ENCODE measurements at regions not wholly inside any gene's neighbourhood (a gene's known extent, or its start where the extent isn't known, plus 50 kb on each side); places are given as distances from the start of the nearest gene placed in this dataset.
"Not testable (repeated sequence)": the region's sequence is repeated elsewhere in the genome, so short reads cannot be mapped to it uniquely, and the experiment has no call there.

- no peak for DNase-seq
- ATAC-seq: no peak
Observed at GRCh38 chr7:36037121-36037662, 115.9 kb upstream of the EEPD1 start.

DNA sequence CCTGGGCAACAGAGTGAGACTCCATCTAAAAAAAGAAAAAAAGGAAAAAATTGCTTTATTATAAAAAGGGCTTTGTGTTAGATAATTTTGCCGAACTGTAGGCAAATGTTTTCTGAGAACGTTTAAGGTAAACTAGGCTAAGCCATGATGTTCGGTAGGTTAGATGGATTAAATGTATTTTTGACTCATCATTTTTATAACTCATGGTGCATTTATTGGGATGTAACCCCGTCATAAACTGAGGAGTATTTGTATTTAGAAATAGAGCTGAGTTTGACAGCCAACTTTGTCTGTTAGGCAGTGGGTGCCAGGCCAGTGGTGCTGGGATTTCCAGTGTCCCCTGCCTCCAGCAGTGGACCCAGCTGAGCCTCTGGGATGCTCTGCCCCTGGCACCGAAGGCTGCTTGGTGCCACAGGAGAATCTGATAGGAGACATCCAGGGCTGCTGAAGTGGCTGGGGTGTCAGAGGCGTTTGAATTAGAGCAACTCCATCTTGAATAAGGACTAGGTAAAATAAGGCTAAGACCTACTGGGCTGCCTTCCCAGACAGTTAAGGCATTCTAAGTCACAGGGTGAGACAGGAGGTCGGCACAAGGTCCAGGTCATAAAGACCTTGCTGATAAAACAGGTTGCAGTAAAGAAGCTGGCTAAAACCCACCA, 114.9 kb upstream of the EEPD1 start:
- ATAC-seq (no peak), DNase-seq (no peak)

GRCh38 chr7:36039243-36039642, 113.8 kb upstream of the EEPD1 start:
- no peak for DNase-seq
- no peak for ATAC-seq

DNA sequence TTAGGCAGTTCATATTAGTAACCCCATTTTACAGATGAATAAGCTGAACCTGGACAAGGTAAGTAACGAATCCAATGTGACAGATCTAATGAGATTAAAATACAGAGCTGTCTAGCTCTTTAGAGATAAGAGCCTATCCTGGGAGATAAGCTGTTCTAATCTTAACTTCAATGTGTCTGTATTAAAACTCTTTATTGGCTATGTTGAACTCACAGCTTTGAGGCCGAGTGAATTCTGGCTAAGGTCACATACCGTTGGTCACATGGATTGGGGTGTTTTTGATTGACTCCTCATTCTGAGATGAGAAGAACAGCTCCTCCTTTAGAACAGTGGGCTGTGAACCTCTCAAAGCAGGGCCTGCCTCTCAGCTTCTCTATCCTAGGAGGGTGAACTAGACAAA, 113.4 kb upstream of the EEPD1 start:
- ATAC-seq: no peak
- DNase-seq: no peak

DNA sequence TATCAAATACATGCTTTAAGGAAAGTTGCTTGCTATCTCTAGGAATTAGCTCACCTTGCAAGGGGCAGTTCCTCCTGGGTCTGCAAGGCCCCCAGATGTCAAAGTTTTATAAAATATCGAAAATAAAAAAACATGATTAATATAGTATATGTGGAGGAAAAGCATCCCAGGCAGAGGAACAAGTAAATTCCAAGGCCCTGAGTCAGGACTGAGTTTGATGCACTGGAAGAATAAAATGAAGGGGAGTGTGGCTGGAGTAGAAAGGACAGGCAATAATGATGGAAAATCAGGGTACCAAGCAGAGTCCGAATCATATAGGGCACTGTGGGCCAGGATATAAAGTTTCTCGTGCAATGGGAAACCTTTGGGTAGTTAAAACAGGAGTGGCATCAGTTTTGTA, 112.4 kb upstream of the EEPD1 start:
- ATAC-seq (no peak), DNase-seq (no peak)

GRCh38 chr7:36044101-36044892, 108.8 kb upstream of the EEPD1 start:
- ATAC-seq (no peak), DNase-seq (no peak)

- DNase-seq (no peak), ATAC-seq (no peak)
Observed at GRCh38 chr7:36045326-36045725, 107.7 kb upstream of the EEPD1 start.

GRCh38 chr7:36045830-36046341, 107.2 kb upstream of the EEPD1 start:
- no peak for ATAC-seq

GRCh38 chr7:36047091-36047658, 105.9 kb upstream of the EEPD1 start:
- ATAC-seq (no peak), DNase-seq (no peak)

More at GRCh38 chr7:36045830-36046341, 107.2 kb upstream of the EEPD1 start:
- DNase-seq: no peak

GRCh38 chr7:36048141-36048901, 104.7 kb upstream of the EEPD1 start:
- no peak for DNase-seq
- no peak for ATAC-seq

GRCh38 chr7:36048902-36049240, 104.2 kb upstream of the EEPD1 start:
- ATAC-seq (no peak), DNase-seq (no peak)

DNA sequence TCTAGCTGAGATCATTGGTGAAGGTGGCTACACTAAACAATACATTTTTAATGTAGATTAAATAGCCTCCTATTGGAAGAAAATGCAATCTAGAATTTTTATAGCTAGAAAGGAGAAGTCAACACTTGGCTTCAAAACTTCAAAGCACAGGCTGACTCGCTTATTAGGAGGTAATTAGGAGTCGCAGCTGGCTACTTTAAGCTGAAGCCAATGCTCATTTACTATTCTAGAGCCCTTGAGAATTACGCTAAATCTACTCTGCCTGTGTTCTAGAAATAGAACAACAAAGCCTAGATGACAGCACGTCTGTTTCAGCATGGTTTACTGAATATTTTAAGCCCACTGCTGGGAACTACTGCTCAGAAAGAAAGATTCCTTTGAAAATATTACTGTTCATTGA, 101.6 kb upstream of the EEPD1 start:
- ATAC-seq (no peak), DNase-seq (no peak)

- DNase-seq: no peak
- no peak for ATAC-seq
Observed at GRCh38 chr7:36053589-36053988, 99.5 kb upstream of the EEPD1 start.

DNA sequence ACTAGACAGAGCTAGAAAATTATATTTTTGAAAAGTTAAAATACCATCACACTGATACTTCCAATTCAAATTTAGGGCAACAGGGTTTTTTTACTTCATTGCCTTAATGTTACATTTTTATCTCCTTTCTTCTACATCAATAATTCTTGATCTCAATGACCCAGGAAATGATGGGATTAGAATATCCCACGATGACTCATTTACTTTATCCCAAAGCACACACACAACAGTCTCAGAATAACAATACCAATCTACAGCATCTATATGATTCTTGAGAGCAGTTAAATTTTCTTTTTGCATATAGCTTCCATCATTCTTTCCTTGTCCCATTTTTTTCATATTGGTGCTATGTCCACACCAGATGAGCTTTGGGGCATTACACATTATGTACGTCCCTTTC, 98.4 kb upstream of the EEPD1 start:
- ATAC-seq: no peak
- no peak for DNase-seq

DNA sequence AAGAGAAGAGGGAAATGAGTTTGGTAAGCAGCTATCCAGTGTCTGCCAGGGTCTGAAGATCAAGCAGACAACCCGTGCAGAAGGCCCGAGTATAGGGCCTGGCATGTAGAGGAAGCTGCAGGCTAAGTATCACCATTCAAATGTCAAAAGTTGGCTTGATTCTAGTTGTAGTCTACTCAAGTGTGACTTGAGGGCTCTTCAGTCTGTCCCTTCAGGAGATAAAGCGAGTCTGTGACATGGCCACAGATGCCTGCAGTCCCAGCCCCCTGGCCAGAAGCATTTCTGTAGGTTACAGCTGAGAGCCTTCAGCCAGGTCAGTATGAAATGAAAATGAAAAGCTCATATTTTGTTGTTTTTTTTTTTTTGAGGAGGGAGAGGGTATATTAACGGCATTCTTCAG, 97.8 kb upstream of the EEPD1 start:
- no peak for ATAC-seq
- no peak for DNase-seq

DNA sequence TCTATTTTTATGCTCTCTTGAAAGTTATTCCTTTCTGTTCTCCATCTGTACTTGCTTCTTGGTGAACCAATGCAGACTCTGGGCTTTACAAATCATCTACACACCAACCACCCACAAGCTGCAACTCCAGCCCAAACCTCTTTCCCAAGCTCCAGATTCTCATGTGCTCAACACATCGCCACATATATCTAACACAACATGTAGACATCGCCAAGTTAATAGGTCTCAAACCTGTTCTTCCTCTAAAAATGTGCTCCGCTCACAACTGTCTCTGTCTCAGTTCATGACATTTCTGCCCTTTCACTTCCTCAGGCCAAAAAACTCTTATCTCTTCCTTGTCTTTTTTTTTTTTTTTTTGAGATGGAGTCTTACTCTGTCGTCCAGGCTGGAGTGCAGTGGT, 95.7 kb upstream of the EEPD1 start:
- DNase-seq: no peak
- ATAC-seq: no peak

DNA sequence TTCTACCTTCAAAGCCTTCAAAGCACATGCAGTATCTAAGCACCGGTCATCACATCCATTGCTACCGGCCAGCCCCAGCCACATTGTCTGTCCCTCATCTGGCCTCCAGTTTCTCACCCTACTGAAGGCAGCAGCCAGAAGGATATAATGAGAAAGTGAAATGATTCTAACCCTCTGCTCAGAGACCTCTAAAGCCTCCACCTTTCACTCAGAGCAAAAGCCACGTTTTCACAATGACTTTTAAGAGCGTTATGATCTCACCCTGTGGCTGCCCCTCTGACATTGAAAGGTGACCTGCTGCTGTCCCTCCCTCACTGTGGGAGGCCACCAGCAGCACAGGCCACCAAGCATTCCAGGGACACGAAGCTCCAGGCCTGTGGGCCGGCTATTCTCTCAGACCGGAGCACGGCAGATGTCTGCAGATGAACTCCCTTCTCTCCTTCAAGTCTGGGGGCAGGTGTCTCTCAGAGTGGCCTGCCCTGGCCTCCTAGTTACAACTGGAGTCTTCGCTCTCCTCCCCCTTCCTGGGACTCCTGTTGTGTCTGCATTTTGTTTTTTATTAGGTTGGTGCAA, 94.9 kb upstream of the EEPD1 start:
- ATAC-seq (no peak), DNase-seq (no peak)

- not testable (repeated sequence) for ATAC-seq, DNase-seq
Observed at GRCh38 chr7:36060388-36060787, 92.7 kb upstream of the EEPD1 start.

DNA sequence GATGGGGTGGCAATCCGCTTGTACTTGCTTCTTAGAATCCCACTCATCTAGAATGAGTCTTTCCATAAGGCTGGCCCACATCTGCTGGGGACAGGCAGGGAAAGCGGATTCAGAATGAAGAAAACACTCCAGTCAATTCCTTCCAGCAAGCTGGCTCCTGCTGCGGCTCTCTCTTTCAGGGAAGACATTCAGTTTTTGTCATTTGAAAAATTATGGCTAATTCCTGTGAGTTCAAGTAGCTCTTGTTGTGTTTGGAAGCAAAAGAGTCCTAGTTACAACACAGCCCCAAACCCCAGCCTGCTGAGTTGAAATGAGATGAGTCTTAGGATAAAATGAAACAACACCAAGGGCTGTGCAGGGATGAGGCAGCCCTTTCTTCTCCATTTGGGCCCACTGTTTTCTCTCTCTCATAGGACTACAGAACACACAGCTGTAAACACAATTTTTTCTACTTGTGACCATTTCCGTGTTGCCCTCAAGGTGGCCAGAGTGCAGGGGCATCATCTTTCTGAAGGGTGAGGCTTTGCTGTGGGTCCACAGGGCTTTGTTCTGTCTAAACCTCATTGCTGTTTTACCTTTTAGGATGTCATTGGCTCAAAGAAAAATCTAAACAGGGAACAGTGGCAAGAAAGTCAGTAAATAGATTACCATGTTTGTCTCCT, 90.8 kb upstream of the EEPD1 start:
- DNase-seq (no peak), ATAC-seq (no peak)

DNA sequence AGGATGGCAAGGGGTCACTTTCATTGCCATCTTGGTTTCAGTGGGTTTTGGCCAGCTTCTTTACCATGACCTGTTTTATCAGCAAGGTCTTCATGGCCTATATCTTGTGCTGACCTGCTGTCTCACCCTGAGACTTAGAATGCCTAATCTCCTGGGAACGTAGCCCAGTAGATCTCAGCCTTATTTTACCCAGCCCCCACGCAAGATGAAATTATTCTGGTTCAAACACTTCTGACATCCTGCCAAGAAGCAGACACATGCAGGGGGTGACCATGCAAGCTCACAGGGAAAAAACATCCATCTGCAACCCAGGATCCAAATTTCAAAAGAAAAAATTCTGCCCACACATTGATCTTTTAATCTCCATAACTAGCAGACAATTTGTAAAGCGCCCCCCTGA, 88.4 kb upstream of the EEPD1 start:
- no peak for DNase-seq
- no peak for ATAC-seq

DNA sequence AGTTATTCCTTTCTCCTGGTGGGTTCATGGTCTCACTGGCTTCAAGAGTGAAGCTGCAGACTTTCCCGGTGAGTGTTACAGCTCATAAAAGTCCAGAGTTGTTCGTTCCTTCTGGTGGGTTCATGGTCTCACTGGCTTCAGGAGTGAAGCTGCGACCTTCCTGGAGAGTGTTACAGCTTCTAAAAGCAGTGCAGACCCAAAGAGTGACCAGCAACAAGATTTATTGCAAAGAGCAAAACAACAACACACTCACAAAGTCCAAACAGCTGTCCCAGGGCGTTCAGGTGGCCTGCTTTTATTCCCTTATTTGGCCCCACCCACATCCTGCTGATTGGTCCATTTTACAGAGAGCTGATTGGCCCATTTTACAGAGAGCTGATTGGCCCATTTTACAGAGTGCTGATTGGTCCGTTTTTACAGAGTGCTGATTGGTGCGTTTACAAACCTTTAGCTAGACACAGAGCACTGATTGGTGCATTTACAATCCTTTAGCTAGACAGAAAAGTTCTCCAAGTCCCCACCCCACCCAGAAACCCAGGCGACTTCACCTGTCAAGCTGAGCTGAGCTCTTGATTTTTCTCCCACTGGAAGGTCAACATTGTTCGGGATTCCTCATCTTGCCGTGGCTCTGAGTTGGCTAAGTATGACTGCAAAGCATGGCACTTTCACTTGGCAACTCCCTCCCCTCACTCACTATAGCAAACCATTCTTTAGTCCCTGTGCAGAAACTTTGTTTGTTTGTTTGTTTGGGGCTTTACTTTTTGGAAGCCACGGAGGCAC, 87.3 kb upstream of the EEPD1 start:
- DNase-seq, ATAC-seq: not testable (repeated sequence)

Measured in stimulated activated naive CD8-positive, alpha-beta T cell treated with anti-CD3 and anti-CD28 coated beads, Interleukin-15, Interleukin-2, amounts not matched to agents 100 U/mL and 50 U/mL, for 24 hours (primary cell).